Bronchial epithelial cell (primary cell): ENCODE measurements at regions not wholly inside any gene's neighbourhood (a gene's known extent, or its start where the extent isn't known, plus 50 kb on each side); places are given as distances from the start of the nearest gene placed in this dataset.

ENCODE experiments used
- DNase-seq: peaks from one replicate; pipeline ENCODE4 v3.0.0-alpha.2; 2010; ENCODE audit warnings: low read depth
- FAIRE-seq: peaks from 2 replicates; lab custom pipeline; 2011; peaks lifted over from hg19 to GRCh38; lab: Jason Lieb, UNC
- H3K27me3 ChIP-seq: 2 replicates; pipeline ENCODE4 v1.5.1; 2011; ENCODE audit warnings: low read length; ENCODE audit not compliant: control insufficient read depth, insufficient read depth
- H3K36me3 ChIP-seq: 2 replicates; pipeline ENCODE4 v1.5.1; 2011; ENCODE audit warnings: low read length; ENCODE audit not compliant: control insufficient read depth, insufficient read depth
- H3K4me3 ChIP-seq: 2 replicates; pipeline ENCODE4 v1.5.1; 2011; ENCODE audit warnings: mild to moderate bottlenecking, low read depth, low read length, control low read depth
- CTCF ChIP-seq: IDR thresholded peaks from 2 replicates; pipeline ENCODE4 v1.5.1; 2011; ENCODE audit warnings: mild to moderate bottlenecking, moderate library complexity, low read length, control low read depth, inconsistent platforms; ENCODE audit not compliant: insufficient read depth, severe bottlenecking

DNA sequence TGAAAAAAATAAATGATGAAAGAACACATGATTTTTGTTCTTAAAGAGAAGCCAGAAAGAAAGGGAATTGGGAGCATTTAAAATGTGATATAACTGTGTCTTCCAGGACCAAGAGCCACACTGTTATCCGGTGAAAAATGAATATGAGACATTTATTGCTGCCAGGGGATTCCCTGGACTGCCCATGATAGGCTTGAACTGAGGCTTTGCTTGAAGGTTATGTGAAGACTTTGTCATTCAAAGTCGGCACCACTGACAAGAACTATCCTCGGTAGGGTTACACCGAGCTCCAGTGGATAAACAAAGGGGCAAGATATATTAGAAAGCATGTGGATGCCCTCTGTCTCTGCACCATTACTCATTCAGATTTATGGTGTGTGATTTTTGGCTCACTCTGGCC lies 125.4 kb upstream of the MINDY3 start:
- TF ChIP-seq CTCF, result no peak
- FAIRE-seq (no peak), DNase-seq (no peak)
- no peaks in the 10 kb centered on the region for H3K27me3 ChIP-seq
- no peaks in the 10 kb centered on the region for H3K36me3 ChIP-seq
- H3K4me3 ChIP-seq, result no peak overlapping the region

DNA sequence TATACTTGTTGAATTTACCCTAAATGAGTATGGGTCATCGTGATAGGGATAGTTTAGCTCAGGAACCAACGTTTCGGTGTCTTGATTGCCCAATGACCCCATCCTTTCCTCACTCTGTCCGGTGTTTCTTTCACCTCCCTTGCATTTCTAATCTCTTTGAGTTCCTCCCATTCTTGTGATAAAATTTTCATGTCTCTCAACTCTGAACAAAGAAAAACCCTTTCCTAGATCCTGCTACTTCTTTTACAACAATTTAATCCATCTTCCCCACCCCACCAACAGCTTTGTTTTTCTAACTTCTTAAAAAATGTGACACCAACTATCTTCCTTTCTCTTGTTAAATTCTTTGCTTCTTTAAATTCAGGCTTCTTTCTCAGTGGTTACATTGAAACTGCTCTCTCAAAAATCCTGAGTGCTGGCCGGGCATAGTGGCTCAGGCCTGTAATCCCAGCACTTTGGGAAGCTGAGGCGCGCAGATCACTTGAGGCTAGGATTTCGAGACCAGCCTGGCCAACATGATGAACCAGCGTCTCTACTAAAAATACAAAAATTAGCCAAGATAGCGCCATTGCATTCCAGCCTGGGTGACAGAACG lies 130.3 kb upstream of the MINDY3 start:
- Histone ChIP-seq H3K36me3 (no peaks in the 10 kb centered on the region), H3K4me3 (no peak overlapping the region), H3K27me3 (no peaks in the 10 kb centered on the region)
- FAIRE-seq, result no peak
- DNase-seq, result no peak
- no peak for TF ChIP-seq CTCF

GRCh38 chr10:15997313-15997712 lies 137.0 kb upstream of the MINDY3 start:
- FAIRE-seq (no peak), DNase-seq (no peak)
- no peak overlapping the region for H3K4me3 ChIP-seq
- no peaks in the 10 kb centered on the region for H3K36me3 ChIP-seq
- H3K27me3 ChIP-seq, result no peaks in the 10 kb centered on the region
- TF ChIP-seq CTCF, result no peak

- no peak for TF ChIP-seq CTCF
These were observed 141.3 kb upstream of the MINDY3 start for GRCh38 chr10:16001581-16001980.

GRCh38 chr10:16009785-16010184 lies 149.5 kb upstream of the MINDY3 start:
- Histone ChIP-seq H3K4me3 (no peak overlapping the region), H3K27me3 (no peaks in the 10 kb centered on the region), H3K36me3 (no peaks in the 10 kb centered on the region)
- no peak for FAIRE-seq
- TF ChIP-seq CTCF, result no peak
- no peak for DNase-seq

More at GRCh38 chr10:16001581-16001980, 141.3 kb upstream of the MINDY3 start:
- no peak for DNase-seq
- no peaks in the 10 kb centered on the region for H3K27me3 ChIP-seq
- FAIRE-seq, result no peak
- no peak overlapping the region for H3K4me3 ChIP-seq
- H3K36me3 ChIP-seq, result no peaks in the 10 kb centered on the region

DNA sequence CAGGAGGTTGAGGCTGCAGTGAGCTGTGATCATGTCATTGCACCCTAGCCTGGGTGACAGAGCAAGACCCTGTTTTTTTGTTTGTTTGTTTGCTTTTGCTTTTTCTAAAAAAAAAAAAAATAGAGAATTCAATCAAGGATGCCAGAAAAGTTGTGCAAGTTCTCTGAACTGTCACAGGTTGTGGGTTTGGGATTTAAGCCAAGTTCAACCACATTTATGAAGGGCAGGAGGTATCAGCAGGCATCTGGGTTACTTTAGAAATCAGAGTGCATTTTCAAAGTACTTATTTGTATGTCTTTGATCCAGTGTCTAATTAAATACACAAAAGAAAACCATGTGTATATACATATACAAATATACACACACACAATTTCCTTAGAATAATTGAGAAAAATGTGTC lies 151.2 kb upstream of the MINDY3 start:
- TF ChIP-seq CTCF, result no peak
- peak; percentile 3 for DNase-seq
- H3K27me3 ChIP-seq, result no peaks in the 10 kb centered on the region
- FAIRE-seq, result no peak
- H3K4me3 ChIP-seq, result no peak overlapping the region
- H3K36me3 ChIP-seq, result no peaks in the 10 kb centered on the region
